HepG2 (cell line): ENCODE measurements at regions not wholly inside any gene's neighbourhood (a gene's known extent, or its start where the extent isn't known, plus 50 kb on each side); places are given as distances from the start of the nearest gene placed in this dataset.

Experiments
- ATAC-seq: fragments of 200-7000 bp; cut with Tn5 transposase; 3 replicates; pipeline ENCODE4 v1.9.1; 2020; ENCODE audit warnings: mild to moderate bottlenecking, moderate library complexity
- BruUV-seq: library from RNA; stranded (reverse); fragments of 400-500 nt; replicated peaks from 2 replicates; lab custom pipeline; 2021; lab: Mats Ljungman, UMichigan
- CTCF ChIA-PET: fragments of 300-600 bp; formaldehyde crosslinking; extraction: SDS; loops from one replicate; lab custom pipeline; 2021; ENCODE audit warnings: low total read pairs, inconsistent platforms, low intra/inter-chr PET ratio; lab: Yijun Ruan, JAX
- POLR2A ChIA-PET: fragments of 350-600 bp; sonication (Branson Sonifier 250); formaldehyde crosslinking; loops from one replicate; lab custom pipeline; 2020; ENCODE audit warnings: antibody characterized with exemption, inconsistent platforms; lab: Yijun Ruan, JAX
- DNase-seq: peaks from one replicate; pipeline ENCODE4 v3.0.0-alpha.2; 2015; ENCODE audit warnings: low spot score
- FAIRE-seq: peaks from 3 replicates; lab custom pipeline; 2011; peaks lifted over from hg19 to GRCh38; lab: Jason Lieb, UNC
- H2AFZ ChIP-seq: one replicate; pipeline ENCODE4 v1.6.1; 2011; ENCODE audit warnings: low read length, inconsistent platforms
- H3K27ac ChIP-seq: fragments of 300-600 bp; 3 replicates; pipeline ENCODE4 v1.8.0; 2011; ENCODE audit warnings: mixed run types, mild to moderate bottlenecking, mixed read lengths, low read length, inconsistent platforms; ENCODE audit not compliant: insufficient read depth; ENCODE audit errors: extremely low read length
- H3K27me3 ChIP-seq, 2 experiments: fragments of 200-600 bp in 1 of 2; 2 replicates in 1 of 2; 3 replicates in 1 of 2; pipeline versions ENCODE4 v1.6.0 to v1.8.0; 2011; ENCODE audit warnings: low read length in 2 of 2, mild to moderate bottlenecking in 2 of 2, moderate library complexity in 2 of 2, inconsistent platforms in 1 of 2; ENCODE audit not compliant: insufficient read depth in 2 of 2, control insufficient read depth in 1 of 2
- H3K36me3 ChIP-seq, 2 experiments: fragments of 200-600 bp in 1 of 2; replicated peaks in 1 of 2; 2 replicates in 1 of 2; 3 replicates in 1 of 2; pipeline versions ENCODE4 v1.5.1 to v1.8.0; 2011; ENCODE audit warnings: low read length in 2 of 2, inconsistent platforms in 1 of 2; ENCODE audit not compliant: insufficient read depth in 2 of 2, control insufficient read depth in 1 of 2
- H3K4me1 ChIP-seq: 2 replicates; pipeline ENCODE4 v1.5.1; 2012; ENCODE audit warnings: low read length, inconsistent platforms; ENCODE audit not compliant: insufficient read depth
- H3K4me2 ChIP-seq: 2 replicates; pipeline ENCODE4 v1.6.0; 2011; ENCODE audit warnings: low read depth, low read length, inconsistent platforms
- H3K4me3 ChIP-seq, 3 experiments: fragments of 200-600 bp in 1 of 3; sonication (generic), shearing (Covaris generic) in 1 of 3; replicated peaks in 1 of 3; 2 replicates each; pipeline ENCODE4 v1.5.1; 2011 to 2016; ENCODE audit warnings: low read length in 3 of 3, inconsistent platforms in 2 of 3, low read depth in 2 of 3, mild to moderate bottlenecking in 2 of 3, control low read depth in 1 of 3, mixed read lengths in 1 of 3; ENCODE audit not compliant: insufficient read depth in 1 of 3
- H3K79me2 ChIP-seq: one replicate; pipeline ENCODE4 v1.6.1; 2011; ENCODE audit warnings: low read length, inconsistent platforms; ENCODE audit not compliant: insufficient read depth
- H3K9ac ChIP-seq: 2 replicates; pipeline ENCODE4 v1.6.0; 2011; ENCODE audit warnings: mild to moderate bottlenecking, low read depth, low read length, inconsistent platforms; ENCODE audit not compliant: insufficient read depth
- H3K9me3 ChIP-seq: 2 replicates; pipeline ENCODE4 v1.5.1; 2012; ENCODE audit warnings: mild to moderate bottlenecking, low read length
- H4K20me1 ChIP-seq: 2 replicates; pipeline ENCODE4 v1.6.0; 2011; ENCODE audit warnings: inconsistent platforms, mild to moderate bottlenecking, low read length, moderate library complexity; ENCODE audit not compliant: insufficient read depth
- CREB1 ChIP-seq, 2 experiments: fragments of 450-650 bp in 1 of 2; IDR thresholded peaks; 2 replicates each; pipeline ENCODE4 v1.6.1; 2016 to 2017; ENCODE audit warnings: control low read depth in 1 of 2, mild to moderate bottlenecking in 1 of 2, missing compliant biosample characterization in 1 of 2, missing genetic modification characterization in 1 of 2
- CREM ChIP-seq, 2 experiments: sonication (generic) in 1 of 2; formaldehyde crosslinking in 1 of 2; IDR thresholded peaks; 2 replicates each; pipeline versions ENCODE4 v1.4.0 to v1.6.1; 2016 to 2020; ENCODE audit warnings: antibody characterized with exemption in 1 of 2, mild to moderate bottlenecking in 1 of 2, missing genetic modification reagents in 1 of 2
- CTCF ChIP-seq: sonication (generic); formaldehyde crosslinking; IDR thresholded peaks from 2 replicates; pipeline ENCODE4 v1.5.0; 2020; ENCODE audit warnings: mild to moderate bottlenecking, missing genetic modification reagents, moderate library complexity
- FLYWCH1 ChIP-seq: sonication (generic); formaldehyde crosslinking; IDR thresholded peaks from 2 replicates; pipeline ENCODE4 v1.8.1; 2023; ENCODE audit warnings: mild to moderate bottlenecking, missing genetic modification reagents
- MIXL1 ChIP-seq: IDR thresholded peaks from 2 replicates; pipeline ENCODE4 v1.6.1; 2016
- RAD51 ChIP-seq: fragments of 450-650 bp; IDR thresholded peaks from 2 replicates; pipeline ENCODE4 v1.6.1; 2016; ENCODE audit warnings: borderline replicate concordance
- SAP130 ChIP-seq: IDR thresholded peaks from 2 replicates; pipeline ENCODE4 v1.6.1; 2016; ENCODE audit warnings: low read depth
- WGBS: methylation state at CpG from one replicate; pipeline ENCODE4 v1.1.6; 2017; ENCODE audit warnings: low lambda C conversion rate; 5-methylcytosine and 5-hydroxymethylcytosine counted together
- in situ Hi-C: cut with HindIII; loops from 2 replicates; pipeline ENCODE4 v1.10.0; 2017; ENCODE audit warnings: low pct_unique_long_range_greater_than_20kb; ENCODE audit not compliant: extremely low pct_ligation_motif_present
- intact Hi-C: fragments of 100-400 bp; cut with micrococcal nuclease; formaldehyde crosslinking; loops from one replicate; pipeline ENCODE4 v1.10.0; 2022; ENCODE audit not compliant: unreplicated experiment
- TF ChIP-seq, protein P1 (sequence below): sonication (generic); formaldehyde crosslinking; IDR thresholded peaks from 2 replicates; pipeline ENCODE4 v1.4.0; 2020; ENCODE audit warnings: mild to moderate bottlenecking, missing genetic modification reagents

DNA sequence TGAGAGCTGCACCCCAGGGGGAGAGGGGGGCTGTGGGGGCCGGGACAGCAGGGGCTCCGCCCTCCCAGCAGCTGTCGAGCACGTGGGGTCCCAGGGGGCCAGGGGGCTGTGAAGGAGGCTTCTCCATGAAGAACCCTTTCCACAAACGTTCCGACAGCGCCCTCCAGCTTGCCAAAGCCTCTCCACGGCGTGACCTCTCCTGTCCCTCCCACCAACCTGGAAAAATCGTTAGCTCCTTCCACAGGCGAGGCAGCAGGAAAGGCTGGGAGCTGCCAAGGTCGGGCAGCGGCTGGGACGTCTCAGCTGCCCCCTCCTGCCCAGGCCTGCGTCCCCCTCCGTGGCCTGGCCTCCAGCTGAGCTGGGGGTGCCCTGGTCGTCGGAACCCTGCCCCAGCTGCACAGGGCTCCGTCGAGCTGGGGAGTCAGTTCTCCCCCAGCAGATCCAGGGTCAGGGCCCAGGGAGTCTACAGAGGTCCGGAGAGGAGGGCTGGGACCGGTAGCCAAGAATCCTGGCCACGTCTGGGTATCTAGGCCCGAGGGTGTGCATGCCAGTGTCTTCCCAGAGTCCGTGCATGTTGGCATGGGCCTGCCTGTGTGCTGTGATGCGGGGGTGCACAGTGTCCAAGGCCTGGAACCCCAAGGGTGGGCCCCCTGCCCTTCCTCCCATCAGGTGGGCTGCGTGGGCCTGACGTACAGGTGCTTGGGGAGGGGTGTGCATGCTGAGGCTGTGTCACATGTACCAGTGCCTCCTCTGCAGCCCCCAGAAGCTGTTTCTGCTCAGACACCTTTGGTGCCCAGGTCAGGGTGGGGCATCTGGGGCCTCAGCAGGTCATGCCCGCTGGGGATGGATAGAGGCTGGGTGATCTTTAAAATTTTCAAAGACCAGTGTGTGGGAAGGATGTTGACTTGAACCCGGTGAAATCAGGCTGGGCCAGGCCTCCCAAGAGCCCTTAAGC, 66.5 kb downstream of the UNCX start:
- H3K36me3 ChIP-seq, result no peaks in the 10 kb centered on the region
- no TSS peak for BruUV-seq
- no peak overlapping the region for H3K4me2 ChIP-seq
- 100% methylated on average over 1 of the region's 30 CpGs for WGBS
- FAIRE-seq (no peak), DNase-seq (no peak), ATAC-seq (no peak)
- in situ Hi-C loops, result no loop called here
- H3K27ac ChIP-seq, result no peak overlapping the region
- H3K9me3 ChIP-seq, result no peaks in the 10 kb centered on the region
- ChIA-PET POLR2A (no interaction called here), CTCF (no interaction called here)
- peaks cover 12 to 62% of the 10 kb centered on the region in 2 experiments; a peak in 4 of 5 replicates for H3K27me3 ChIP-seq
- H3K79me2 ChIP-seq, result no peaks in the 10 kb centered on the region
- intact Hi-C loops, result no loop called here
- H4K20me1 ChIP-seq, result no peaks in the 10 kb centered on the region
- peaks cover 14% of the 10 kb centered on the region for H3K4me1 ChIP-seq
- no peak overlapping the region for H3K4me3 ChIP-seq
- no peak overlapping the region for H2AFZ ChIP-seq
- TF ChIP-seq CTCF (CRISPR knock-in tag) (0 out of 2 replicates have a peak, but pooled peaks have one; percentile 6), CREB1 (IDR thresholded peaks at IDR 0.05) (no peak), CREB1 (CRISPR knock-in tag; IDR thresholded peaks at IDR 0.05) (no peak)
- TF ChIP-seq, all 625 proteins: peak for 1
- H3K9ac ChIP-seq, result no peak overlapping the region

DNA sequence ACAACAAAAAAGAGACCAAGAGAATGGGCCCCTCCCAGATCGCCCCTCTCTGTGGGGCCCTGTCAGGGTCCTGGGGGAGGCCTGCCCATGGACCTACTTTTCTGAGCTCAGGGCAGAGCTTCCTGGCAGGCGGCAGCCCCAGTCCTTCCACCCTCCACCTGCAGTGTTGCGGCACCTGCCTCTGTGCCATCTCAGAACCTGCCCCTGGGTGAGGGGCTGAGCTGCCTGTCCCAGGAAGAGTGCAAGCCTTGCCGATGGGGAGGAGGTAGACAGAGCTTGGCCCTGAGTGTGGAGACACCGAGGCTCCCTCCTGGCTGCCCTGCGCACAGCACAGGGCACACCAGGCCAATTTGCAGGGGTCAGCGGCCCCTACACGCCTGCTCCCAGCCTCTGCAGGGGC, 67.5 kb downstream of the UNCX start:
- no CpG with 5 or more reads among the region's 8 CpGs for WGBS
- CTCF ChIA-PET, result no interaction called here
- no peak for FAIRE-seq

More for the DNA sequence above, 67.5 kb downstream of the UNCX start:
- Histone ChIP-seq H3K4me2 (peak overlapping the region; percentile 51), H3K4me3 (peak overlapping the region in 2 of 3 experiments; percentile 7 to 37; a peak in 1 of 6 replicates), H2AFZ (no peak overlapping the region), H3K27me3 (peaks cover 12 to 58% of the 10 kb centered on the region in 2 experiments; a peak in 4 of 5 replicates), H4K20me1 (no peaks in the 10 kb centered on the region), H3K9ac (no peak overlapping the region), H3K36me3 (no peaks in the 10 kb centered on the region), H3K27ac (no peak overlapping the region), H3K79me2 (no peaks in the 10 kb centered on the region), H3K4me1 (peaks cover 14% of the 10 kb centered on the region), H3K9me3 (no peaks in the 10 kb centered on the region)
- in situ Hi-C loops (no loop called here), intact Hi-C loops (no loop called here)
- BruUV-seq, result no TSS peak
- POLR2A ChIA-PET, result no interaction called here
- peak; percentile 14; the same call in 1 of the 3 replicates for ATAC-seq
- DNase-seq, result no peak
- TF ChIP-seq SAP130 (CRISPR knock-in tag) (no peak), CREM (IDR thresholded peaks at IDR 0.05) (no peak), CREM (CRISPR knock-in tag; IDR thresholded peaks at IDR 0.05) (no peak), FLYWCH1 (CRISPR knock-in tag) (no peak), RAD51 (no peak), MIXL1 (CRISPR knock-in tag) (no peak)
- TF ChIP-seq, protein P1, sequence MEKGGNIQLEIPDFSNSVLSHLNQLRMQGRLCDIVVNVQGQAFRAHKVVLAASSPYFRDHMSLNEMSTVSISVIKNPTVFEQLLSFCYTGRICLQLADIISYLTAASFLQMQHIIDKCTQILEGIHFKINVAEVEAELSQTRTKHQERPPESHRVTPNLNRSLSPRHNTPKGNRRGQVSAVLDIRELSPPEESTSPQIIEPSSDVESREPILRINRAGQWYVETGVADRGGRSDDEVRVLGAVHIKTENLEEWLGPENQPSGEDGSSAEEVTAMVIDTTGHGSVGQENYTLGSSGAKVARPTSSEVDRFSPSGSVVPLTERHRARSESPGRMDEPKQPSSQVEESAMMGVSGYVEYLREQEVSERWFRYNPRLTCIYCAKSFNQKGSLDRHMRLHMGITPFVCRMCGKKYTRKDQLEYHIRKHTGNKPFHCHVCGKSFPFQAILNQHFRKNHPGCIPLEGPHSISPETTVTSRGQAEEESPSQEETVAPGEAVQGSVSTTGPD (CRISPR knock-in tag), result no peak
